GM19238 (cell line): ENCODE measurements at regions not wholly inside any gene's neighbourhood (a gene's known extent, or its start where the extent isn't known, plus 50 kb on each side); places are given as distances from the start of the nearest gene placed in this dataset.
"Not testable (repeated sequence)": the region's sequence is repeated elsewhere in the genome, so short reads cannot be mapped to it uniquely, and the experiment has no call there.

Experiments used
- DNase-seq: peaks from one replicate; pipeline ENCODE4 v3.0.0; 2011; ENCODE audit warnings: low spot score; ENCODE audit not compliant: insufficient read length

DNA sequence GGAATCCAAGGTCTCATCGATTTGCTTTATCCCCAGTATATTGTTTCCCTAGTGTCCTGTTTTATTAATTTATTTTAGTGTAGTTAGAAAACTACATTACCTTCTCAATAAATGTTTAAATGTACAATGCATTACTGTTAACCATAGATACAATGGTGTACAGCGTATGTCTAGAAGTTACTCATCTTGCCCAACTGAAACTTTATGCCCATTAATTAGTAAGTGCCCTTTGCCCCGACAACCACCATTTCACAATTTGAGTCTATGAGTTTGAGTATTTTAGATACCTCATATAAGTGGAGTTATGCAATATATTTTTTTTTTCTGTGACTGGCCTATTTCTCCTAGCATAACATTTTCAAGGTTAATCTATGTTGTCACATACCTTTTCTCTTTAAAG, 1343.0 kb upstream of the SLC39A10 start:
- DNase-seq: no peak

DNA sequence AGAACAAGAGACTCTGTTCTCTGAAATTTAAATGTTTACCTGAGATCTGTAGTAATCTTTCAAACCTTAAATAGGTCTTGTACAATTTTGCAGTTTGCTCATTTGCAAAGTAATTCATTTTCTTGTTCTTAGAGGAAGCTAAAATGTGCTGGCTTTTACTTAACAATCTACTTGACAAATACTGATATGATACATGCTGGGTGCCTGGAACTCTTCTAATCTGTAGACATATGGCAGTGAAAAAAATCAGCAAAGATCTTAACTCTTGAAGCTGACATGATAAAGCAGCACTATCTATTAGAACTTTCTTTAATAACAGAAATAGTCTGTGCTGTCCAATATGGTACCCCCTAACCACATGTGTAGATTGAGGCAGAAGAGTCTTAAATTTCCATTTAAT, 1352.8 kb upstream of the SLC39A10 start:
- DNase-seq: no peak

DNA sequence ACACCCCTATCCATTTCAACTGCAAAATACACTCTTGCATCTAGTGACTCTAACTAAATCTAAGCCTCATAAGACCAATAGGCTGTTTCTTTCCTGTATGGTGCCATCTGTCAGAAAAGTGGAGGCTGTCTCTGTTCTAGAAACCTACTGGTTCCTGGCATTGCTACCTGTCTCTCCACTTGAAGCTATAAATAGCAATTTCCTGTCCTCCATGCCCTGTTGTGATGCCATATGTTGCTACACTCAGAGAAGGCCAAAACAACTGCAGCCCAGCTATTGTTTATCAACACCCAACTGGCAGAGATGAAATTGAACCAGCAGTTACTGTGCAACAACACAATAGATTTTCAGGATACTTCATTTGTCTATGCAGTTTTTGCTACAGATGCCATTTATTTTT, 1355.1 kb upstream of the SLC39A10 start:
- DNase-seq: no peak

DNA sequence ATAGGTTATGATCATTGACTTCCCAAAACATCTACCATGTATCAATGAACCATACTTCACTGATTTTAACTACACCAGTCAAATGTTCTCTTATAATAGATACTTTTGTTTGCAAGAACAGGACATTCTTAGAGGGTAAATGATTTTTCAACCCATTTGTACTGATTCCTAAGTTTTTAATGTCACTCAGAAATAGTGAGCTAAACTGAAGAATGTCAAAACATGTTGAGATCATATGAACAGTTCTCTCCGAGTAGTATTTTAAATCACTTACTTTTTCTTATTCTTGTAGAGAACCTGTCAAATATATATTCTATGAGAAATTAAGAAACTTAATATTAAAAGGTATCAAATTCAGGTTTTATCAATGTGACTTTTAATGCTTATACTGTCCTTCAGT, 1362.9 kb upstream of the SLC39A10 start:
- no peak for DNase-seq

DNA sequence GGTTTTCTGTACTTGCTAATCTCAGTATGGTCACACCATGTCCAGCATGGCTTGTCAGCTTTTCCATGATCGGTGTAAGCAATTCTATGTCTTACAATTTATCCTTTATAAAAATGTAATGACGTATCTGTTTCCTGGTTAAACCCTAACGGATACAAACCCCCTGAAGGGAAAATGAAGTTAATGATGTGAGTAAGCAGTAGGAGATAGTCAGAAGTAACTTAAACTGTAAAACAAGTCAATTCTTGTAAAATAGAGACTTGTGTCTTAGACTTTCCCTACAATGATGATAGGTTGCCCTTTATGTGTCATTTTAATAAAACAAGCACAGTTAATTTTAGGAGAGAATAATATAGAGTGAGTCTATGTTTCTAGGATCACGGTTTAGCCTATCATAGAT, 1365.9 kb upstream of the SLC39A10 start:
- no peak for DNase-seq

DNA sequence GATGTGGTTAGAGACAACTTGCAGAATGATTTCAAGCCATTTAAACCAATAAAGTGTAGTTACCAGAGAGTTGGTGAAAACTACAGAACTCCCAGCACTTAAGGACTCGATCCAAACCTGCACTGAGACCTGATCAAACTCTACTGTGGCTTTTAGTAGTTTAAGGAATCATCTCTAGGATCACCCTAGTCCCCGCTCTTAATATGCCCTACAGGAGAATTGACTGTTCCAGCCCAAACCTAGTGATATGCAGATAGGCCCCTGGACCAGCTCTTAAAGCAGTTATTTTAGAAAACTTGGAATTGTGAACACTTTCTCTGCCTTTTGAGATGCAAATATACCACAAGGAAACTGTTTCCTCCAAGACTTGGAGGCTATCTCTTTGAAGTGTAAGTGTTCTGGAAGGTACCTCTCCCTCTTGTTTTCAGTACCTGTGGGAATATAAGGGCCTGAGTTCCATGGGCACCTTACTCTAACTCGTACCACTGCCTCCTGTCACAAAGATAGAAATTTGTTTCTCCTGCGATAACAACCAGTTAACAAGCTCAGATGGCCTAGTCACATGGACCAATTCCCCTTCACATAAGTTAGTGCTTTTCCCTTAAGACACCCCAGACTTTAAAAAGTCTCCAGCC, 1367.2 kb upstream of the SLC39A10 start:
- DNase-seq: no peak

DNA sequence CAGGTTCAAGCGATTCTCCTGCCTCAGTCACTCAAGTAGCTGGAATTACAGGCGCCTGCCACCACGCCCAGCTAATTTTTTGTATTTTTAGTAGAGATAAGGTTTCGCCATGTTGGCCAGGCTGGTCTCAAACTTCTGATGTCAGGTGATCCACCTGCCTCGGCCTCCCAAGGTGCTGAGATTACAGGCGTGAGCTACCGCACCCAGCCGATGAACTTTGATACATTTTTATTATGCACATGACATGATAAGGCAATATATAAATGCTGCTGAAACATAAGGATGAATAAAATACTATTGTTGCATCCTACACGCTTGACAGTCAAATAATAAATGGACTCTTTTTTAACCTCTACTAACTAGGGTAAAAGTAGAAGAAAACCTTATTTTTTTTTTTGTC, 1380.4 kb upstream of the SLC39A10 start:
- DNase-seq: not testable (repeated sequence)

DNA sequence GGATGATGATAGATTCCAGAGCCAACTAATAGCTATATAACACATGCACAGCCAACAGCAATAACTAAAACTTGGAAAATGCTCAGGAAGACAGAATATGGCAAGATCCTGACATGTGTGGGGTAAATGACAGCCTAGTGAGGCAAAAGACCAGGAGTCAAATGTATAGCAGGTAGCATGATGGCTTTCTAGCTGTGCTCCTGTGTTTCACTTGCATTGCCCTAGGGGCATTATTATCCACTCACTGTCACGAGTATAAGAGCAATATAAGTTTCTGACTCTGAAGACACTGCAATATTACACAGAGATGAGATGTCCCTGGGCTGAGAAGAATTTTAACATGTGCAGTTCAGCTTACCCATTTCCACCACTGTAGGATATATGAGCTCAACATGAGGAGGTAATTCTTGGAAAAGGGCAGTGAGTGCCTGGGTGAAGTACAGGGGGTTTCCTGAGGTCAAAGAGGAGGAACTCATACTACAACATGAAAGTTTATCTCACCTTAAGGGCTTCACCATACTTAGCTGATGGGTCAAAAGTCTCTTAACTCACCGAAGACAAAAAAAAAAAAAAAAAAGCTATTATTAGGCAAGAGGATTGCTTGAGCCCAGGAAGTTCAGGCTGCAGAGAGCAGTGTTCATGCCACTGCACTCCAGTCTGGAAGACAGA, 1385.6 kb upstream of the SLC39A10 start:
- DNase-seq: no peak

DNA sequence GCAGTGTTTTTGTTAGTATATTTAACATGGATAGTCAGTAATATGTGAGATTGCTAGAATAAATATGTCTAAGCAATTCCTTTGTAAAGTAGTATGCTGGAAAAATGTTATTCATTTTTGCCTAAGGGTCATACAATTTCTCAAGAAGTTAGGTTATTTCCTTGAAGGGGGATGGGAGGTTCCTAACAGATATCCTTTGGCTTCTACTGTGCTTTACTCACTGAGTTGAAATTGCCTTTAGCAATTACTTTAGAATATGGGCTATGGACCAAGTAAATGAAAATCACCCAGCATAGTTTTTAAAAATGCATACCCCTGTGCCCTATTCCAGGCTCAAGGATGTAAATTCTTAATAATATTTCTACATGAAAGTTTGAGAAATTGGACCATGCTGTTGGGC, 1386.4 kb upstream of the SLC39A10 start:
- DNase-seq: no peak

DNA sequence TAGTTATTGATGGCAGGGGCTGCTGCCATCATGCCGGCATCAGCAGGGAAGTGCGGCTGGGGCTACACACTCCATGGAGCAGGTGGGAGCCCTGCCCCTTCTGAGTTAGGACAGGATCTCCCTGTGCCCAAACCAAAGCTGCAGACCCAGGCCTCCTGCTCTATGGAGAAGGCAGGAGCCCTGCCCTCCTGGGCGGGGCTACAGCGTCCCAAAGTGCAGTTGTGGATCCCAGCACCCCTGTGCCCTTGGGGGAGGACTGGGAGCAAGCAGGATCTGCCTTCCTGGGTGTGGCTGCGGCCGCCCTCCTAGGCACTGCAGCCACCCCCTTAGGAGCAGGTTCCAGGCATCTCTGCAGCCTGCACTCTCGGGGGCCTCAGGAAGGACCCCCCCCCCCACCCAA, 1392.4 kb upstream of the SLC39A10 start:
- no peak for DNase-seq

DNA sequence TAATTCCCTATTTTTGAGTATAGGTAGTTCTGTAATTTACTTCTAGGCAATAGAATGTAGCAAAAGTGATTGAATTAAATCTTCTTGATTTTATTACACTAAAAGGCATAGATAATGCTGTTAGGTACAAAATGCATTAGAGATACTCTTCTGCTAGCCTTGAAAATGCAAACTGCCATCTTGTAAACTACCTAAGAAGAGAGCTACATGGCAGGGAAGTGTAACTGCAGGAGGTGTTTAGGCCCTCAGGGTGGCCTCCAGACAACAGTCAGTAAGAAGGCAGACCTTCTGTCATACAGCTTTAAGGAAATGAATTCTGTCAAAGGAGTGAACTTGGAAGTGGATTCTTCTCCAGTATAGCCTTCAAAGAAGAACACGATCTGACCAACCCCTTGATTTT, 1396.8 kb upstream of the SLC39A10 start:
- DNase-seq: no peak

DNA sequence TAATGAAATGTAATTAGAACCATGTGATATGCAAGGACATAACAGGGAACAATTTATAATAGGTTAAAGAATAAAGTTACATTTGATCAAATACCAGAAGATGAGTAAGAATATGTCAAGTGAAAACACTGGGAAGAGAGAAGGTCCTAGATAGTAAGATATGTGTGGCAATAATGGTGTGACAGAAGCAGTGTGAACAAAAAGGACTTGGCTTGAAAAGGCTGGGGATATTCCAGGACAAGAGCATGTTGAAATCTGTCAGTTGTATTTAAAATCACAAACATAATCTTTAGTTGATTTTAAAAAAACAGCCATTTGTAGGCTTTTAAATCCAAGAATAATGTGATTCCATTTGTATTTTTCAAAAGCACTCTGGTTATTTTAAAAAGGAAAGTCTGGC, 1399.9 kb upstream of the SLC39A10 start:
- no peak for DNase-seq

DNA sequence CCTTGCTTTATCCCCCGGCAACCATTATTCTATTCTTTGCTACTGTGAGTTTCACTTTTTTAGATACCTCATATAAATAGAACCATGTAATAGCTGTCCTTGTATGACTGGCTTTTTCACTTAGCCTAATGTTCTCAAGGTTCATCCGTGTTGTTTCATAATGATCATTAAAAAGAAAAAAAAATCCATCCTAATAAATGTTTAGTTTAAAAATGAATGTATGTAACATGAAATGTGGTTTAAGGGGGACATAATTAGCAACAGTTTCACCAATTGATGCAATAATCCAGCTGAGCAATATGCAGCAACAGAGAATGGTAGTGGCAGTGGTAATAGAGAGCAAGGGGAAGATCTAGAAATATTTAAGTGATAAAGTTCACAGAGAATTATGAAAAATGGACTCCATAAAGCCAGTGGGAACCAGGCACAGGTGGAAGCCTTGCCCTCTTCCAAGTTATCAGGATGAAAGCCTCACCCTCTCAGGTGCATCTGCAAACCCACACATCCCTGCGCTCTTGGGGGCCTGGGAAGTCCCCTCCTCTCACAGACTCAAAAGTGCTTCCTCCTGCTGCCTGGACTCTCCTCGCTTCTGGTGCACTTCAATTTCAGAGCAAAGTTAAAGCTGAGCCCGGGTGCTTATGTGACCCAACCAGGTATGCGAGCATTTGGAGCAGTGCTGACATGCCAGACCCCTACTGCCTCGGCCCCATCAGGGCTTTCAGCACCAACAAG, 1403.3 kb upstream of the SLC39A10 start:
- DNase-seq: no peak

DNA sequence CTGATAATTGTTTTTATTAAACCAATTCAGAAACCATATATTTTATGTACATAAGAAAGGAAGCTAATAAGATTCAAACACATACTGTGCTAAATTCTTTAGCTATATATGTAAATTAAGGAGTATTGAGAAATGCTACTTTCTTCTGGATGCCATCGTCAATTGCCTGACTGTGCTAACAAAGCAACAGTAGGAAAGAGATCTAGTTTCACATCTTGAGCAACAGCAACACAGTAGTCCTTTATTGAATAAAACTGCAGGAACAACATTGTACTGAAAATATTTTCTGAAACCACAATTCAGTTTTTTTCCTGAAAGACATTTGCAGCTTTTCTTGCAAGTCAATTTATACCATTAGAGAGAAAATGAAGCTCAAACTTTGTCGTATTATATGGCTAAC, 1404.9 kb upstream of the SLC39A10 start:
- no peak for DNase-seq

DNA sequence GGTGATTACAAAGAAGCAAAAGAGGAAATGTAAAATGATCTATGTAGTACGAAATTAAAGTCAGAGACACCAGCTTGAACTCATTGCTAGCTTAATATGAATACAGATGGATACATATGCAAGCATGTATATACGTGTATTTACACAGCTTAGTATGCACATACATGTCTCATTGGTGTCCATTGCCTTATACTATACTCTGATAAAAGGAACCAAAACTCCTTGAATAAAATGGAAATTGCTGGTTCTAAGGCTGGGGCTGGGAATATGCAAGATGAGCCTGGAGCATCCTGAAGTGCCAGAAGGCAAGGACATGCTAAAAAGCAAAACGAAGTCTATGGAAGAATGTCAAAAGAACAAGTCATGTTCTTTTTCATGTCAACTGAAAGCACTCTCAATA, 1424.4 kb upstream of the SLC39A10 start:
- DNase-seq: no peak

DNA sequence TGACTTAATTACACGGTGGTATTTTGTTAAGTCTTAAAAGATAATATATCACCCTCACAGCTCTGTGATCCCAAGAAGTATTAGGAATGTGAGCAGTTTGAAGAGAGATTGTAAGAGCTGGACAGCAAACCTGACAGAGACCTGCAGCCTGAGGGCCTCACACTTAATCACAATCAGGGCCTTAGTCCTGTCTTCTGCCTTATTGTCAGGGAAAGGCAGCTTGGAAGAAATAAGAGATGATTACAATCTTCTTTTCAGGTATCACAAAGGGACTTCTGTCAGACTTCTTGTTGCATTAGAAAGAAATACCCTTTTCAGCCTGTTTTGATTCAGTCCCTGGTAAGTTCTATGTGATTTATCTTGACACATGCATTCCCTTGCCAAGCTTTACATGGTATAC, 1433.8 kb upstream of the SLC39A10 start:
- no peak for DNase-seq

DNA sequence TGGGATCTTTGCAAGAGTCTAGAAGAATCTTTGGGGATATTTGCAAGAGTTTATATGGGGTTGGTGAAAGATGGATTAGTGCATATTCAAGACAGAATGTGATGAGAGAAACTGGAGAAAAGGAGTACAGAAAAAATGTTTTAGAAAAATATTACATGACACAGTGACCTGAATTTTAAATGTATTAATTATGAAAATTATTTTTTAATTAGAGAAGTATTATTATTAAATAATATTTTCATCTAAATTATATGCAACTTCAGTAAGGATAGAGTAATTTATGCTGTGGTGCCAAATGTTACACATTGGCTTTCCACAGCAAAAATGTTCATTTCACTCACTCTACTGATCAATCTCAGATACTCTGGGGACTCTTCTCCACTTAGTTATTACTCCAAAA, 1442.8 kb upstream of the SLC39A10 start:
- no peak for DNase-seq

DNA sequence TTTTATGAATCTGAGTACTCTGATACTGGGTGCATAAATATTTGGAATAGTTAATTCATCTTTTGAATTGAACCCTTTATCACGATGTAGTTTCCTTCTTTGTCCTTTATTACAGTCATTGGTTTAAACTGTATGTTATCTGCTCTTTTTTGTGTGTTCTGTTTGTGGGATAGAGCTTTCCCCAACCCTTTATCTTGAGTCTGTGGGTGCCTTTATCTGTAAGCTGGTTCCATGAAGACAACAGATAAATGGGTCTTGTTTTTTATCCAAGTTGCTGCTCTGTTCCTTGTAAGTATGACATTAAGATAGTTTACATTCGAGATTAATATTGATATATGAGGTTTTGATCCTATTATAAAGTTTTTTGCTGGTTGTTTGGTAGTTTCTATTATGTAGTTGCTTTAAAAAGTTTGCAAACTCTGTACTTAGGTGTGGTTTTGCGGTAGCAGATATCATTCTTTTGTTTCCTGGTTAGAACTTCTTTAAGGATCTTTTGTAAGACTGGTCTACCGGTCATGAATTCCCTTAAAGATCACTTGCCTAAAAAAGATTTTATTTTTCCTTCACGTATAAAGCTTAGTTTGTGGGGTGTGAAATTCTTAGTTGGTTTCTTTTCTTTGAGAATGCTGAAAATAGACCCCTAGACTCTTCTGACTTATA, 1451.3 kb upstream of the SLC39A10 start:
- DNase-seq: no peak

DNA sequence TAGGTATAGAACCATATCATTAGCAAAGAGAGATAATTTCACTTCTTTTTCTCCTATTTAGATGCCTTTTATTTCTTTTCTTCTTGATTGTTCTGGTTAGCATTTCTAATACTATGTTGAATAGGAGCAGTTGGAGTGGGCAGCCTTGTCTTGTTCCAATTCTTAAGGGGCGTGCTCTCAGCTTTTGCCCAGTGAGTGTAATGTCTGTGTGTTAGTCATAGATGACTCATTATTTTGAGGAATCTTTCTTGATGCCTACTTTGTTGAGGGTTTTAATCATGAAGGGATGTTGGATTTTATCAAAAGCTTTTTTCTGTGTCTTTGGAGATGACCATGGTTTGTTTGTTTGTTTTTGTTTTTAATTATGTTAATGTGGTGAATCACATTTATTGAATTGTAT, 1453.1 kb upstream of the SLC39A10 start:
- DNase-seq: no peak

DNA sequence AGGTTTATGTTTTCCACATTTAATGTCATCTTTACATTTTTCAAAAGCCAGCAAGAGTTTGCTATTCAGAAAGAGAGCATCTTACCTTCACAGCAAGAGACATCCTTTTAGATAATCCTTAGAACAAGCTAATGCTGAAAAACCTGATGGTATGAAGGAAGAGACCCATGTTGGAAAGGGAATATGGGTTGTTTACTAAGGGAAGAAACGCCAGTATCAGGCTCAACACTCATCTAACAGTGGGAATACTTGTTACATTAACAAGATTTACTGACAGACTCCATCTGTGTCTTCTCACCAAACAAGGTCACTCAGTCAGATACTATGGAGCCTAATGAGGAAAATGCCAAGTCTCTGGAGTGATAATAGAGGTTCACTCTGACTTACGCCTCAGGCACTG, 1474.1 kb upstream of the SLC39A10 start:
- DNase-seq: no peak

DNA sequence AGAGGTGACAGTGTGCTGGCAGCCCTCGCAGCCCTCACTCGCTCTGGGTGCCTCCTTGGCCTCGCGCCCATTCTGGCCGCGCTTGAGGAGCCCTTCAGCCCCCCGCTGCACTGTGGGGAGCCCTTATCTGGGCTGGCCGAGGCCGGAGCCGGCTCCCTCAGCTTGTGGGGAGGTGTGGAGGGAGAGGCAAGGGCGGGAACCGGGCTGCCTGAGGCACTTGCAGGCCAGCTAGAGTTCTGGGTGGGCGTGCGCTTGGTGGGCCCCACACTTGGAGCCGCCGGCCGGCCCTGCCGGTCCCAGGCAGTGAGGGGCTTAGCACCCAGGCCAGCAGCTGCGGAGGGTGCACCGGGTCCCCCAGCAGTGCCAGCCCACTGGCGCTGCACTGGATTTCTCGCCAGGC, 1480.9 kb upstream of the SLC39A10 start:
- DNase-seq: no peak

DNA sequence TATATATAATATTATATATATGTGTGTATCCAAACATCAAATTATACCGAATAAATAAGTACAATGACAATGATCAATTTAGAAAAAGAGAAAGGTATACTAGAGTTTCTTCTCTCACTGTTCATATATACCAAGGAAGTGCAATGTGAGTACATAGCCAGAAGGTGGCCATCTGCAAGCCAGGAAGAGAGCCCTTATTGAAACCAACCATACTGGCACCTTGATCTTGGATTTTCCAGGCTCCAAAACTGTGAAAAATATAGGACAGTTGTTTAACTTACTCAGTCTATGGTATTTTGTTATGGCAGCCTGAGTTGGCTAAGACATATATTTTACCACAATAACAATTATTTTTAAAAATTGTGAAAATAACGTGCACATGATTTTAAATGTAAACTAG, 1490.2 kb upstream of the SLC39A10 start:
- no peak for DNase-seq
